ENCODE measurements at regions not wholly inside any gene's neighbourhood (a gene's known extent, or its start where the extent isn't known, plus 50 kb on each side); places are given as distances from the start of the nearest gene placed in this dataset.

DNA sequence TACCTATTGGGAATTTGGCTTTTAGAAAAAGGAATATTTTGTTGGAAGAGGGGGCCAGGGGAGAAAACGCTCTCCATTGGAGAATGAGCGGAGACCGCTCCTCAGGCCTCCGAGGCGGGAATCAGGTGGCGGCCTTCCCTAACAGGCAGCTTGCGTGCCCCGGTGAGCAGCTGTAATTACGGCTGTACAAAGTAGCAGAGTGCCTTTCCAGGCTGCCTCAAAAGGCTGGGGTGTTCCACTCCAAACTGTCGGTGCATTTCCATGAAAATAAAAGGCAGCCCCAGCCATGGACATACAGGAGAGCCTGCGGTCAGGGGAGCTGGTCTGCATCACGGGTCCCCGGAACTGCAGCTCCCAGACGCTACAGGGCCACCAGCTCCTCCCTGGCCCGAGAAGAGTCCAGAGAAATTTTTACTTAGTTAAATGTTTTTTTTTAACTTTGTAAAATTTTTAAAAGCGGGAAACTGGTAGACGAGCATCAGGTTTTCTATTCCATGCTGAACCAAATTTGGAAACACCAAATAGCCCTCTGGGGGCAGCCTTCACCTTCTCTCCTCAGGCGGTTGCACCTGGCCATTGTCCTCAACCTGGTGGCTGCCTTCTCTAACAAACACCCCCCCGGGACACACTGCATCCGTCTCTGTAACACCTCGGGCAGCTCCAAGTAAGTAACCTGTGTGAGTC lies 209.3 kb upstream of the SALL3 start:
- no peak overlapping the region for H3K9ac ChIP-seq (ENCODE audit: low read length)
- no peaks in the 10 kb centered on the region for H3K36me3 ChIP-seq (ENCODE audit: control insufficient read depth, insufficient read depth, low read length)
- no peaks in the 10 kb centered on the region for H3K27me3 ChIP-seq (ENCODE audit: control insufficient read depth, insufficient read depth, low read length)
- no peak overlapping the region for H3K27ac ChIP-seq (ENCODE audit: low read depth, low read length)
- no peak overlapping the region for H3K4me3 ChIP-seq (ENCODE audit: low read length)
- H3K4me1 ChIP-seq (ENCODE audit: control insufficient read depth, insufficient read depth, low read length) = no peaks in the 10 kb centered on the region

DNA sequence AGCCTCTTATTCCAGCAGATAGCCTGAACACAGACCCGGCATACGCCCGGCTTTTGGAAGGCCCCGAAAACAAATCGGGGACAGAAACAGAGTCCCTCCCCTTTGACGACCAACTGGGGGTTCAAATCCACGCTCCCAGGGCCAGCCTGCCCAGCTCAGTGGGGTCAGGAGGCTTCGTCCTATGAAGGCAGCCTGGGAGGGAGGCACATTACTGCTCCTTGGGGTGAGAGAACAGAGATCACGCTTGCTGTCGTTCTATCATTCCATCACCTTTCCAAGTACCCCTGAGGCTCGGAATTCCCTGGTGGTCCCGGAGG lies 208.8 kb upstream of the SALL3 start:
- Histone ChIP-seq H3K27ac (ENCODE audit: low read depth, low read length) (no peak overlapping the region), H3K27me3 (ENCODE audit: control insufficient read depth, insufficient read depth, low read length) (no peaks in the 10 kb centered on the region), H3K4me1 (ENCODE audit: control insufficient read depth, insufficient read depth, low read length) (no peaks in the 10 kb centered on the region), H3K36me3 (ENCODE audit: control insufficient read depth, insufficient read depth, low read length) (no peaks in the 10 kb centered on the region), H3K4me3 (ENCODE audit: low read length) (no peak overlapping the region), H3K9ac (ENCODE audit: low read length) (no peak overlapping the region)

DNA sequence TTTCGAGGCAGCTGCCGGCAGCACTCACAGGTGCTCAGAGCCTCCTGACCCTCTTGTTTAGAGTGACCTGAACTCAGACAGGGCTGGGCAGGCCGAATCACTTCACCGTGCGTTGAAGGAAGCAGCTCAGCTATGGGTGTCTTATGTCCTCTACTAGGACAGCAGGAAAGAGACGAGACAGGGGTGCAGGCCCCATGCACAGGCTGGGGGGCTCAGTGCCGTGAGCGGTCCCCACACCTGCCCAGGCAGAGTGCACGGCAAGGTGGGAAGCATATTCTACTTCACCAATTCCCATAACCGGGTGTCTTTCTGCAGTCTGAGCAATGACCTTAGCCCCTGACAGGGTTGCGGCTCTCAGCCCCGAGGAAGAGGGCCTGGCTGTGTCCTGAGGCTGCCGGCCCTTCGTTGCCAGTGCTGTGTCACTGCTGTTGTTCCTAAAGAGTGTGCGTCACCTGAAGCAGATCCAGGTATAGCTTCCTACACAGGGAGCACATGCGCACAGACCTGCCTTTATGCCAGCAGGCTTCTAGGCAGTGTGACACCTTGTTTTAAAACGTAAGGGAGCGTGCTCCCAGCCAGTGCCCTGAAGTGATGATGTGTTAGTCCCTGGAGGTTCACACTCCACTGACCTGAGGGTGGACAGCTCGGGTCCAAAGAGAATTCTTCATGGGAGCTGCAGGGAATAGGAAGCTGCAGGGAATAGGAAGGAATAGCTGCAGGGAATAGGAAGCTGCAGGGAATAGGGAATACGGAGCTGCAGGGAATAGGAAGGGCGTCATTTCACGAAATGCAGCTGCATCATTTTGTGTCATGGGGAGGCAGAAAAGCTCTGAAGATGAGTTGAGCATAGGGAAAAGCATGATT lies 207.9 kb upstream of the SALL3 start:
- Histone ChIP-seq H3K4me1 (ENCODE audit: control insufficient read depth, insufficient read depth, low read length) (no peaks in the 10 kb centered on the region), H3K4me3 (ENCODE audit: low read length) (no peak overlapping the region), H3K27me3 (ENCODE audit: control insufficient read depth, insufficient read depth, low read length) (no peaks in the 10 kb centered on the region), H3K9ac (ENCODE audit: low read length) (no peak overlapping the region), H3K36me3 (ENCODE audit: control insufficient read depth, insufficient read depth, low read length) (no peaks in the 10 kb centered on the region), H3K27ac (ENCODE audit: low read depth, low read length) (no peak overlapping the region)

DNA sequence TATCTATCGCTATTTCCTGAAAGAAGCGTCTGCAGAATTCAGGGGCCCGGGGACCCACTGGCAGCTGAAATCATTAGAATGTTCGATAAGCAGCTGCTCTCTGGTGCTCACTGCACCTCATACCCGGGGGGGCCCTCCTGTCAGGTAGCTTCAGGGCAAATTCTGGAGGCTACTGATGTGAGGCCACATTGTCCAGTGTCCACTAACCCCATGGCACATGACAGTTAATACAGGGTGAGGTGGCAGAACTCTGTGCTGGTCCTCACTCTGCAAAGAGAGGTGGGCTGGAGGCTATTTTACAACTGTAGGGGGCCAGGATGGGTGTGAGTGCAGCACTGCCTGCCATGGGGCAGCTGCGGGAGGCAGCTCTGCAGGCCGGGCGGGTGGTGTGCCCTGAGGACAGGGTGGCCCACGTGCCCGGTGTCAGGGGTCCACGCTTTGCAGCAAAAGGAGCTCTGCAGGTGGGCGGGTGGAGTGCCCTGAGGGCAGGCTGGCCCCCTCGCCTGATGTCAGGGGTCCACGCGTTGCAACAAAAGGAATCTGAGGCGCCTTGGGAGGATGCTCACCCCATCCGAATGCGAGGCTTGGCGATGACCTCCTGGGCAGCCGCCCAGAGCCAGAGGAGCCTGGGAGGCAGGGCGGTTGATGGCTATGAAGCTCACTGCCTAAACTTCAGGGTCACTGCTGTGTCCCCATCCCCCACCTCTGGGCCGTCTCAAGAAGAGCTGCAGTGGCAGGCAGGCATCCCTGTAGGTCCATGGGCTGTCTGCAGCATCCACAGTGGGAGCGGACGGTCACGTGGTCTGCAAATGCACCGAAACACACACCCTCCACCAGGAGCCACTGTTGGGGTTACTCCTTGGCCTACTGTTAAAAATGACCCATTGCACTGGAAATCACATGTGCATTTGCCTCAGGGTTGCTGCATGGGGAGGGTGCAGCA lies 207.0 kb upstream of the SALL3 start:
- Histone ChIP-seq H3K4me3 (ENCODE audit: low read length) (no peak overlapping the region), H3K27ac (ENCODE audit: low read depth, low read length) (no peak overlapping the region), H3K36me3 (ENCODE audit: control insufficient read depth, insufficient read depth, low read length) (no peaks in the 10 kb centered on the region), H3K27me3 (ENCODE audit: control insufficient read depth, insufficient read depth, low read length) (no peaks in the 10 kb centered on the region), H3K9ac (ENCODE audit: low read length) (no peak overlapping the region), H3K4me1 (ENCODE audit: control insufficient read depth, insufficient read depth, low read length) (no peaks in the 10 kb centered on the region)

DNA sequence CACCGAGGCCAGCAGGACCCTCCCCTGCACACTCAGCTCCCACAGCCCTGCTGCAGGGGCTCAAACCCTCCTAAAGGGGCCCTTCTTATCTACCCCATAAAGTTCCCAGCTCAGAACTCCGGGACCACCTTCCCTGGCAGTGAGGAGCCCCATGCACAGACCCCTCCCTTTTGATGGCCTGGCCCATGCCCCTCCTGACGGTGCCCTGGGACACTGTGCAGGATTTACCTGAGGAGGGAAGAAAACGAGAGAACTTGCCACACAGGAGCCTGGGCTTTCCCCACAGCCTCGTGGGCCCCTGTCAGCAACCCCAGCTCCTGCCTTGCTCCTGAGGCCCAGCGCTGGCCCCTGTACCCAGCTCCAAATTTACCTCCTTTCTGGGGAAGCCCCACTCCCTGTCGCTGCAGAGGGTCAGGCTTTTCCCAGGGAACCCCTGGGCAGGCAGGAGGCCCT lies 206.3 kb upstream of the SALL3 start:
- Histone ChIP-seq H3K27ac (ENCODE audit: low read depth, low read length) (no peak overlapping the region), H3K9ac (ENCODE audit: low read length) (no peak overlapping the region), H3K4me1 (ENCODE audit: control insufficient read depth, insufficient read depth, low read length) (no peaks in the 10 kb centered on the region), H3K27me3 (ENCODE audit: control insufficient read depth, insufficient read depth, low read length) (no peaks in the 10 kb centered on the region), H3K36me3 (ENCODE audit: control insufficient read depth, insufficient read depth, low read length) (no peaks in the 10 kb centered on the region), H3K4me3 (ENCODE audit: low read length) (no peak overlapping the region)

DNA sequence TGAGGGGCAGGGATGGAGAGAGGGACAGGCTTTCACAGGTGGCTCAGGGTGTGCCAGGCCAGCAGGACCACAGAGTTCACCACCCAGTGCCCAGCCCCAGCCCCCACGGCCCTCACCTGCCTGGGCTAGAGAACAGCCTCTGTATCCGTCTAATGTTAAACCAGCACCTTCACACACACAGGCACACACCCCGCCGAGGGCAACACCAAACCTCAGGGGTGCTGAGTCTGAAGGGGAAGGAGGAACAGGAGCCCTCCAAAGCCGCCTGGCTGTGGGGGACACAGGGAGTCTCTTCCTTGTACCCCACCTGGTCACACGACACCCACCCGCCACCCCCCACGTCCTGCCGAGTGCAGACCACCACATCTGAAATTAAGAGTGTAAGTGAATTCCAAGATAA lies 205.8 kb upstream of the SALL3 start:
- H3K36me3 ChIP-seq (ENCODE audit: control insufficient read depth, insufficient read depth, low read length) = no peaks in the 10 kb centered on the region
- H3K9ac ChIP-seq (ENCODE audit: low read length) = no peak overlapping the region
- H3K4me1 ChIP-seq (ENCODE audit: control insufficient read depth, insufficient read depth, low read length) = no peaks in the 10 kb centered on the region
- no peaks in the 10 kb centered on the region for H3K27me3 ChIP-seq (ENCODE audit: control insufficient read depth, insufficient read depth, low read length)
- H3K27ac ChIP-seq (ENCODE audit: low read depth, low read length) = no peak overlapping the region
- no peak overlapping the region for H3K4me3 ChIP-seq (ENCODE audit: low read length)

DNA sequence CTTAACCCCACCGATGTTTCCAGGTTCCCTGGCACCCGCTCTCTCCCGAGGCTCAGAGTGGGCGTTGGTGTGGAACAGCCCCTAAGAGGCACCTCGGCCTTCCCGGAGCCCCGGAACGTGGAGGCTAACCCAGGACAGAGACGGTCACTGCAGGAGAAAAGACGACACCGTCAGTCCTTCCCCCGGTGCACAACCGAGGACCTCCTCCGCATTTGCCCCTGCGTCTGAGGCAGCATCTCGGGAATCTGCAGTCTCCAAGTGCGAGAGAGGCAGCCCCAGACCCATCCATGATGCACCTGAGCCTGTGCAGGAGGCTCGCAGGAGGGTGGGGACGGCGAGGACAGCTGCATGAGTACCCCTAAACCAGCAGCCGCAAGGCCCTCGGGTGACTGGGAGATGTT lies 204.9 kb upstream of the SALL3 start:
- Histone ChIP-seq H3K27me3 (ENCODE audit: control insufficient read depth, insufficient read depth, low read length) (no peaks in the 10 kb centered on the region), H3K4me3 (ENCODE audit: low read length) (no peak overlapping the region), H3K4me1 (ENCODE audit: control insufficient read depth, insufficient read depth, low read length) (no peaks in the 10 kb centered on the region), H3K27ac (ENCODE audit: low read depth, low read length) (no peak overlapping the region), H3K9ac (ENCODE audit: low read length) (no peak overlapping the region), H3K36me3 (ENCODE audit: control insufficient read depth, insufficient read depth, low read length) (no peaks in the 10 kb centered on the region)

DNA sequence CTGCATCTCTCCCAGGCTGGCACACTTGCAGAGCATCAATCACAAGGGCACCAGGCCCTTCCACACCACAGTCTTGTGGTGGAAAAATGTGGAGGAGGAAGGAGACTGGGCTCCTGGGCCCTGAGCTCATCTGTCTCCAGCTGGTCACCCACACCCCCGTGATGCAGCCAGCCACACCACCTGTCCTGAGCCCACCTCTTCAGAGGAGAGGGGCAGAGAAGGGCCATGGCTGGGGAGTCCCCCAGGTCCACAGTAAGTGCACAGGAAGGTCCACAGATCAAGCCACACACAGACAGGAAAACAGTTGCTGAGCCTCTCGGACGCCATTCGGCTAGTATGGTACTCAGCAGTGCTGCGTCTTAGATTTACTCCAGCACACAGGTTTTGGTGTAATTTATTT lies 203.5 kb upstream of the SALL3 start:
- Histone ChIP-seq H3K9ac (ENCODE audit: low read length) (no peak overlapping the region), H3K36me3 (ENCODE audit: control insufficient read depth, insufficient read depth, low read length) (no peaks in the 10 kb centered on the region), H3K27me3 (ENCODE audit: control insufficient read depth, insufficient read depth, low read length) (no peaks in the 10 kb centered on the region)

DNA sequence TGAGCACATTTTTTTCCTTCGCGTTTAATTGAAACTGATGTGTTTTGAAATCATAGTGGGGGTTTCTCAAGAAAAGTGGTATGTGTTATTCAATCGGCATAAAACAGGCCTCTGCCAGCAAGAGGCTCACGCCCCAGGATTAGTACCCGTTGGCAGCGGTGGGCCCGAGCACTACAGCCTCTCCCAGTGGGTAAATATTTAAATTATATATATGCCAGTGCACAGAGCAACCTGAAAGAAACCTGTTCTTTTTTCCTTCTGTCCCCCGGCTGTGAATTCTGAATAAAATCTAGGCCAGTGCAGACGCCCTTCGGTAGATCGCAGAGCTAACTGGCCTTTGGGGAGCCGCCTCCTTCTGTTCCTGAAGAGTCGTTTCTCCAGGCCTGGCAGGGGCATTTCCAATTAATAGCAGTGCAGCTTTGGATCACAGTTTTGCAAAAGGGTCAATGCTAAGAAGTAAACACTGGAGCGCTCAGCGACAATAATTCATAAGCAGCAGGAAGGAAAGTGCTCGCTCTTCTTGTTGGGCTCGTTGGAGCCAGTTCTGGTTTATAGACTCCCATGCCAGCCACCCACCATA lies 202.8 kb upstream of the SALL3 start:
- Histone ChIP-seq H3K9ac (ENCODE audit: low read length) (no peak overlapping the region), H3K4me1 (ENCODE audit: control insufficient read depth, insufficient read depth, low read length) (no peaks in the 10 kb centered on the region), H3K4me3 (ENCODE audit: low read length) (no peak overlapping the region), H3K36me3 (ENCODE audit: control insufficient read depth, insufficient read depth, low read length) (no peaks in the 10 kb centered on the region), H3K27ac (ENCODE audit: low read depth, low read length) (no peak overlapping the region), H3K27me3 (ENCODE audit: control insufficient read depth, insufficient read depth, low read length) (no peaks in the 10 kb centered on the region)

More for the DNA sequence above, 203.5 kb upstream of the SALL3 start:
- Histone ChIP-seq H3K4me3 (ENCODE audit: low read length) (no peak overlapping the region), H3K4me1 (ENCODE audit: control insufficient read depth, insufficient read depth, low read length) (no peaks in the 10 kb centered on the region), H3K27ac (ENCODE audit: low read depth, low read length) (no peak overlapping the region)

DNA sequence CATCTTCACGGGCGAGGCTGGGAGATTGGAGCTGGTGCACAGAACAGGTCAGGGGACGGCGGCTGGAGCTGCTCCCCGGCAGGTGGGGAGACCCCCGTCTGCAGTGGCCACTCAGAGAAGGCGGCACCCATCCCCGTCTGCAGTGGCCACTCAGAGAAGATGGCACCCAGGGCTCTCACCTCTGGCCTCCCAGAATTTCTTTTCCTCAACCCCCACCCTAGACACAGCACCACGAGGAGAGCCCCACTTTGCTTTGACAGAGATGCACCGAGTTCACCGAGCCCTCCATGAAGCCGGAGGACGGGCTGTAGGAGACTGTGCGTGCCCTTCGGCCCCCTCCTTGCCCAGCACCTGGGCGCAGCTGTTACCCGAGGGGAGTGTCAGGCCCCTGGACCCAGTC lies 201.6 kb upstream of the SALL3 start:
- no peaks in the 10 kb centered on the region for H3K4me1 ChIP-seq (ENCODE audit: control insufficient read depth, insufficient read depth, low read length)
- no peak overlapping the region for H3K27ac ChIP-seq (ENCODE audit: low read depth, low read length)
- no peak overlapping the region for H3K9ac ChIP-seq (ENCODE audit: low read length)
- H3K27me3 ChIP-seq (ENCODE audit: control insufficient read depth, insufficient read depth, low read length) = no peaks in the 10 kb centered on the region
- no peak overlapping the region for H3K4me3 ChIP-seq (ENCODE audit: low read length)
- no peaks in the 10 kb centered on the region for H3K36me3 ChIP-seq (ENCODE audit: control insufficient read depth, insufficient read depth, low read length)

DNA sequence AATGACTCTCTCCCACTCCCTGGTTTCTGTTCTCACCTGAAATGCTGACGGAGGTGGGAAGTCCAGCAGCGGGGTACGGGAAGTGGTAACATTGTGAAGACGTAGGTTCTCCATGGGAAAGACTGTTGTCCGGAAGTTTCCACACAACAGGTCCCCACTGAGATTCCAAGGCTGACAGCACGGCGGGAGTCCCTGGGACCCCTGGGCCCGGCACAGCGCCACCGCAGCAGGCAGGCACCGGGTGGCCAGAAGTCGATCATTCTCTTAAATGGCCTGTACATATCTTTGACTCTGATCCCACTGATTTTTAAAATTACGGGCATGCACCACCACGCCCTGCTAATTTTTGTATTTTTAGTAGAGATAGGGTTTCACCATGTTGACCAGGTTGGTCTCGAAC lies 201.0 kb upstream of the SALL3 start:
- Histone ChIP-seq H3K27me3 (ENCODE audit: control insufficient read depth, insufficient read depth, low read length) (no peaks in the 10 kb centered on the region), H3K27ac (ENCODE audit: low read depth, low read length) (no peak overlapping the region), H3K4me3 (ENCODE audit: low read length) (no peak overlapping the region), H3K4me1 (ENCODE audit: control insufficient read depth, insufficient read depth, low read length) (no peaks in the 10 kb centered on the region), H3K36me3 (ENCODE audit: control insufficient read depth, insufficient read depth, low read length) (no peaks in the 10 kb centered on the region), H3K9ac (ENCODE audit: low read length) (no peak overlapping the region)
